GM18505 (cell line): ENCODE measurements at regions not wholly inside any gene's neighbourhood (a gene's known extent, or its start where the extent isn't known, plus 50 kb on each side); places are given as distances from the start of the nearest gene placed in this dataset.

Experiments used
- ATAC-seq: cut with Tn5 transposase; IDR thresholded peaks from one replicate; pipeline ENCODE4 v1.9.1; 2021; ENCODE audit not compliant: unreplicated experiment
- POLR2A ChIP-seq: IDR thresholded peaks from 4 replicates; pipeline ENCODE4 v1.6.1; 2011; ENCODE audit warnings: borderline replicate concordance; ENCODE audit not compliant: insufficient read depth, insufficient read length; ENCODE audit errors: extremely low read depth

DNA sequence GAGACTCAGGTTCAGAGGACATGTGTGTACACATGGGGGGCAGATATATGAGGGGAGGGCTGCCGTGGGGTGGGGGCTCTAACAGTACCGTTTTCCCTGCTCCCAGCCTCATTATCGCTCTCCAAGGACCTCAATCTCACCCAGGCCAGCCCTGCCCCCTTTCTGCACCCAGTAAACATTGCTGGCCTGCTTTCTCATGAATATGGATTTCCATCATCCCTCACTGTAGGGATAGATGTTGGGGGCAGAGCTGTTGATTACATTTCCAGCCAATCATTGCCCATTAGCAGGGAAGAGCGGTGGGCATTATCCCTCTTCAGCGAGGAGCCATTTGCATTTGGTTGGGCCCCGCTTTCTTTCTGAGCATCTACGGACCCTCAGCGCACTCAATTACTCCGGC is 273.8 kb downstream of the RPS6KC1 start:
- ATAC-seq = no peak
- TF ChIP-seq POLR2A = no peak

DNA sequence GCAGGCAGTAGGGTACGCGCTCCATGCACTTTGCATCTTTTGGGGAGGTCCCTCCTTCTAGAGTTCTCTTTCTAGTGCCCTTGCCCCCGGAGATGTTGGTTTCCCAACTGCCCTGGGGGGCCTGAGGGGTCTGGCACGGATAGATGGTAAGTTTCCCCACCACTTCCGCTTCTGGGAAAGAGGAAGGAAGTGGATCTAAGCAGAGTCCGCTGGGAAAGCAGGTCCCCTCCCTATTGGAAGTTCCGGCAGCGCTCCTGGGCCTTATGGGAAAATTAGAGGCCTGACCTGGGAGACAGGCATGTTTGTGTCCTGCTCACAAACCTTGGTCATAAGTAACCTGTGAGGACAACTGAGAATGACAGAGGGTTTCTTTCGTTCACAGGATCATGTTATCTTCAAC is 274.4 kb downstream of the RPS6KC1 start:
- no peak for ATAC-seq
- no peak for TF ChIP-seq POLR2A

DNA sequence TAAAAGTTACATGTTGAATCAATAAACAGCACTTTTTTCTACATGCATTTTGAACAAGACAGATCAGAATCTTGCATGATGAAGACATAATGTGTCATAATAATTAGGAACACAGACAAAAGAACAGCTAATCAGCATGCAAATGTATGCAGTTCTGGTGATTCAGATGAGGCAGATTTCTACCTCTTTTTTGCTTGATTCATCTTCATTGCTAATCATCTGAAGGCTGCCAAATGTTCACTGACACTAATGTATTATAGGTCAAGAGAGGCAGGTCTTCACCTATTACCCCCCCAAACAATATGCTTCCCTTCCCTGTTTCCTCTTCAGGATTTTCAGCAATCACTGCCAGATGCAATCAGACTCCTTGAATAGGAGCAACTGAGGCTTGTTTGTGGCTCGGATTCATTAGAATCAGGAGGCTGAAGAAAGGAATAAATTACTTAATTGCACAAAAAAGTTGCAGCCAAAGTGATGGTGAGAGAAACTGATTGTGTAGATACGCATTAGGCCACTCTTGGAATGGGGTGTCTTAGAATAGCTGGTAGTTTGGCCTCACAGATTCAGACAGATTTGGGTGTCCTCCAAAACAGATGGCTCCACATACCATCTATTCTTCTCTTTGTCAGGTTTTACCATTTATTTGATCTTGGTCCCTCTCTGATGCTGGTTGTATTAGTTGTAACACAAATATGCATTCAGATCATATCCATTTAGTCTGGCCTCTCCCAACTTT is 275.4 kb downstream of the RPS6KC1 start:
- ATAC-seq = no peak
- no peak for TF ChIP-seq POLR2A

DNA sequence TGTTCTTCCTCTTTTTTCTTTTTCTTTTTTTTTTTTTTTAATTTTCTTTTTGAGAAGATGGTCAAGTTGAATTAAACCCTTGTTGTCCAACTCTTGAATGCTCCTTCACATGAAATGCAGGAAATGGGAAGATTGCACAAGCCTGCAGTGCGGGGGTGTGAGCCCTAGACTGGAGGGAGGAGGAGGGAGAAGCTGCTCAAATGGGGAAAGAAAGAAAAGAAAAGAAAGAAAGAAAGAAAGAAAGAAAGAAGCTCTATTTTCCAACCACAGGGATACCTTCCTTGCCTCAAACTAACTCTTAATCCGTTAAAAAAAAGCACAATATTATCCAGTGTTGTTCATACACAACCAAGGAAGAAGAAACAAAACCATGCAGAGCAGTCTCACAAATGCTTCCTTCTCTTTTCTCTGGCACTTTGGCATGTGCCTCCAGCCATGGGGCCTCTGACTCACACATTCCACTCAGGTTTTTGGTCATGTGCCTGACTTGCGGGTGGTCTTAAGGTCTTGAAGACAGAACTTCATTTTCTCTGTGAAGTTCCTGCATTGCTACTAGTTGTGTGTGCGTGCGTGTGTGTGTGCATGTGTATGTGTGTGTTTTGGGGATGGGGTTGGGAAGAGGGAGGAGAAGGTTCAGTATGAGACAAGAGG is 276.1 kb downstream of the RPS6KC1 start:
- TF ChIP-seq POLR2A = no peak
- ATAC-seq = no peak

DNA sequence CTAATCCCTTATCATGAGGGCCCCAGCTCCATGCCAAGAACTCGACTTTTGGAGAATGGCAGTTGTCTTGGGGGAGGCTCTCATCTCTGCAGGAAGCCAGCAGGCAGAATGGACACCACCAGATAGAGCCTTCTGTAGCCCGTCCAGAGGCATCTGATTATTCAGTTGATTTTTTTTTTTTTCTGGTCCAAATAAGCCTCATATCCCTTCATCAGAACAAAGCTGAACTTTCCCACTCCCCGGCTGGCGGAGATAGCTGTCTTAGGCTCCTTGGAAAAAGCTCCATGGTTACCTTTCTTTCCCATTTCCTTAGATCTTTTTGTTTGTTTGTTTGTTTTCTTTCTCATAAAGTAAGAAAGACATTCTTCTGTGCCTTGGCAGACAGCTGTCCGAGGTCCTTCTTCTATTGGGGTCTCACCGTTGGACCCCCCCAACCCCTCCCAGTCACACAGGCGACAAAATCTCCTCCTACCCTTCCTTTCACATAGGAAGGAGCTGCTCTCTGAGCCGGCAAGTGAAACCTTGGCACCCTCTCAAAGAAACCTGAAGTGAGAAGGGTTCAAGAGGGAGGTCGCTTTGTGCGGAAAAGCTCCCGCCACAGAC is 278.5 kb downstream of the RPS6KC1 start:
- ATAC-seq = no peak
- no peak for TF ChIP-seq POLR2A

DNA sequence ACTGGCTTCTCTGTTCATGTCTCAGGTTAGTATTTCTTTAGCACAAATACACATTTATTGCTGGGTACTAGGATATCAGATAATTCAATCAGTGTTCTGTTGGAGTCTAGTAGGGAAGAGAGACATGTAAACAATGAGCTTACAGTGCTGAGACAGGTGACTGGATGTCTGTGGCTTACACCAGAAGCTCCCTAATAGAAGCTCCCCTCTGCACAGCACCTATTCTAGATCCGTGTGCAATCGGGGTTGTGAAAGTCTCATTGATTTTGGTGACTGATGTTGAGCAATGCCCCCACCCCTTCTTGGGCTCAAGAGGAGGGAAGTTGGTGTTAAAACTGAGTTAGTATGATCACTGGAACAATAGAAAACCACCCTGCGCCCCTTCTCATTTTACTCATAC is 279.2 kb downstream of the RPS6KC1 start:
- ATAC-seq = no peak
- TF ChIP-seq POLR2A = no peak

DNA sequence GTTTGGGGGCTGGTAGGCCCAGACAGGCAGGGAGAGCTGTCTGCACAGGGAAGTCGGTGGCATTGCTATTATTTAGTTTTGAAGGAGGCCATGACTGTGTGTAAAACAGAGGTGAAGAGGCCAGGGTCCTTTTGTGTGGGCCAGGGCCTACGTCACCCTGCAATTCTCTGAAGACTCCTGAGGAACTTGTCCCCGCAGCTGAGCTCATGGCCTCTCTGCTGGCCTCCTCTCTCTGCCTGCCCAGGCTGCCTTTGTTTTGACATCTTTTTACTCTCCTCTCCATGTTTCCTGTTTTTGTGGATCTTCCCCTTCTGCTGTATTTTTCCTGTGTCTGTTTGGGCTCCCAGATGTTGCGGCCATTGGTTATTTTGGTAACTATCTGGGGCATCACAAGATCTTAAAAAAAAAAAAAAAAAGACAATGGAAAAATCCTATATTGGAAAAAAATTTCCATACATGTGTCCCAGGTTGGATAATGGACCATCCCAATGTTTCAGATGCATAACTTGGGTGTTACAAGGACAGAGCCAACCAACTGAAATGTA is 280.7 kb downstream of the RPS6KC1 start:
- TF ChIP-seq POLR2A = no peak
- ATAC-seq = no peak

DNA sequence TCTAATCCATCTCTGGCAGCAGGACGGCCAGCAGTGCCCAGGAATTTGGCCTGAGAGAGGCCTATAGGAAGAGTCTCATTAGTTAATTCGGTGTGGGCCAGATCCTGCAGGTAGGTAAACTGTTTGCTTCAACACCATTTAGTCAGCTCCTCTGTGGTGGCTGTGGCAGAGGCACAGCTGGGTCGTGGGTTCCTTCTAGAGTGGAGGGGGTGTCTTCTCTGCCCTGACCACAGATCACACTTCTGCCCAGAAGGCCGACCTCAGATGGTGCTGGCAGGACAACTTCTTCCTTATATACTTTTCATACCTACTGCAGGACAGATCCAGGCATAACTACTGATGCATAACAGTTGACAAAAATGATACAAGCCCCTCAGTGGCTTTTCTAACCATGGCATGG is 281.4 kb downstream of the RPS6KC1 start:
- TF ChIP-seq POLR2A = no peak
- no peak for ATAC-seq

DNA sequence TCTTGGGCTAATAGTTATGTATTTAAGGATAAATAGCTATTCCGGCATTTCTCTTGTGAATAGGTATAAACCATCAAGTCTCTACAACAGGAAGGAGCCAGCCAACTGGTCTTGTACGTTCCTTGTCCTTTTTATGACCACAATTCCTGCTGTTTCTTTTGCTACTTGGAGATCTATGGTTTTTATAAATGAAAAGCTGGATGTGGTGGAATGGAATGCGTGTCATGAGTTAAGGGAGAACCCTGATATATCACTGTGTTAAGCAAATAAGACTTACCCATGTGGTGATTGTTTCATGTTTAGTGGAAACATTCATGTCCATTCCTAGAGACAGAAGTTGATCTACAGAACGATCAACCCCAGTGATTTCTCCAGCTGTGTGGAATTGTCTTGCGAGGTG is 282.1 kb downstream of the RPS6KC1 start:
- TF ChIP-seq POLR2A = no peak

DNA sequence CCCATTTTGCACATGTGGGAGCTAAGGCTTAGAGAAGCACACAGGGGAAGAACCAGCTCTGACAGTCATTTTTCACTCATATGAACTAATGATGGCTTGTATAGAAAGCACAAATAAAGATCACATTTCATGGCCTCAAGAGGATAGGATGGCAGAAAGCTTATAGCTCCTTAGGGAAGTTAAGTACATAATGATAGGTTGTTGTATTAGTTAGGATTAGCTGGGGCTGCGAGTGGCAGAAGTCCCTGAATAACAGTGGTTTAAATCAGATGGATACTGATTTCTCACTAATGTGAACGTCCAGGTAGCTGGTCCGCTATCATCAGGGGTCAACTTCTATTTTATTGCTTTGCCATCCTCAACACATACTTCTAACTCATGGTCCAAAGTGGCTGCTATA is 284.0 kb downstream of the RPS6KC1 start:
- TF ChIP-seq POLR2A = no peak
- ATAC-seq = no peak

More for the DNA sequence above, 282.1 kb downstream of the RPS6KC1 start:
- ATAC-seq = no peak

DNA sequence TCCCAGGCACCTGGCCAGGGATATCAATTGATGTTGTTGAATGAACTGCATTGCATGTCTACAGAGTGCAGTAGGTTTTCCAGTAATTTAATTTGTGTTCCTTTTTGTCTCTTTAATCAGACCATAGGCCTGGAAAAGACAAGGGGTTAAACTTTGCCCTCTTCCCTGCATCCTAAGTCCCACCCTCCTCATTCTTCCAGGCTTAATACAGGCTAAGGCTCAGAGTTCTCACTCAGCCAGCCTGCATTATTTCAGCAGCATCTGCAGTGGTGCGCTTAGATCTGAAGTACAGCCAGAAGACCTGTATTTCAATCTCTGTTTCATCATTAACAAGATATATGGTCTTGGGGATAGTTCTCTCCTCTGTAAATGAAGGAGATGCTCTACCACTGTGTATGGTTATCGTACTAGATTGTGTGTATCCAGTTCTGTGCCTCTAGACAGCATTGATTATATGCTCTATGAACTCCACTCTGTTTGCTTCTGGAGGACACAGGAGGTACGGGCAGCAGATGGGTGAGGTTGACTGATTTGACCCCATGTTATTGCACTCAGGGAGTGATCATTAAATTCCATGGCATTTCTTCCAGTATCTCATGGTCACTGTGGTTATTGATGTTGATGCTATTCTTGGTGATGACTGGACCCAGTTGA is 286.1 kb downstream of the RPS6KC1 start:
- TF ChIP-seq POLR2A = no peak
- no peak for ATAC-seq

DNA sequence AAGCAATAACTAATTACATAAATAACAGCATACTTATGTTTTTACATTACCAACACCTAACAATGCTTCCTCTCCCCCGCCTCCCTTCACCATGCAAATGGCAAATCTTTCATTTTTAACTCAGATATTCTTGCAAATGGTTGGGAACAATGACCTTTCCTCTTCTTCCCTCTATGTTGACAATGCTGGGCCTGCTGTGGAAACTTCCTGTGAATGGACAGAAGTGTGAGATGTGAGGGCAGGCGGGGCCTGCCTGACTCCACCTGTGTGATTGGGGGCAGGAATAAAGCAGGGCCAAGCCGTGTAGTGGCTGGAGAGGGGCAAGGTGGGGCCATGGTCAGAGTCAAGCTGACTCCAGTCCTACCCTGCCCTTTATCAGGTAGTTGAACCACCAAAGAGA is 289.6 kb downstream of the RPS6KC1 start:
- no peak for ATAC-seq
- TF ChIP-seq POLR2A = no peak

DNA sequence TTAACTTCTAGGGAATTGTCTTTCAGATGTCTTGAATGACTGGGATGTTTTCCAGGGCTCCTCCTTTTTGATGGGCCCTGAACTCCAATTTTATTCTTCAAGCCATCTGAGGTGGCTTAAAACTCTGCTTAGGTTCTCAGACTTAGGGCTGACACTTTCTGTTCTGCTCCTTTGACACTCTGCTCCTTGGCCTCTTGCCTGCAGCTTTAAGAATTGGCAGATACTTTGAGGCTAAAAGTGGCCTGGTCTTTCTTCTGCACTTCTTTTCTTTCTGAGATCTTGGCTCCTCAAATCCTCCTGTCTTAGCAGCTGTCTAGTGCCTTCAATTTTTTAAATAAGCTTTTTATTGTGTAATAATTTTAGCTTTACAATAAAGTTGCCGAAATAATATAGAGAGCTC is 294.6 kb downstream of the RPS6KC1 start:
- TF ChIP-seq POLR2A = no peak
- no peak for ATAC-seq
